ENCODE measurements at regions not wholly inside any gene's neighbourhood (a gene's known extent, or its start where the extent isn't known, plus 50 kb on each side); places are given as distances from the start of the nearest gene placed in this dataset.

DNA sequence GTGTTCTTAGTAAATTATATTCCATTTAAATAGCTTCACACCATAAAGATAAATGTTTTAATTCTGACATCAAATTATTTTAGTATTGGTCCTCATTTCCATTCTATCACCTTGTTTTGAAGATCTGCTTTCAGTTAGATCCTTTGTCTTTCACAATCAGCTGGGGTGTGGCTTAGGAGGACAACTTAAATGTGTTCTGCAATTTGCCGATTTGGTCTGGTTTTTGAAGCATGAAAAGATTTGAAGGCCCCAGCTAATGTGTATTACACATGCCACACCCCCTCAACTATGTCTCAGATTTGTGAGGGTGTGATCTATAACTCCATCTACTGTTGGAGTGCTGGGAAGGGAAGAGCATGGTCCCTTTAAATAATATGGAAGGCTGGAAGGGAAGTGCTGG, 516.1 kb upstream of the GOLIM4 start:
- TF ChIP-seq, protein P1, sequence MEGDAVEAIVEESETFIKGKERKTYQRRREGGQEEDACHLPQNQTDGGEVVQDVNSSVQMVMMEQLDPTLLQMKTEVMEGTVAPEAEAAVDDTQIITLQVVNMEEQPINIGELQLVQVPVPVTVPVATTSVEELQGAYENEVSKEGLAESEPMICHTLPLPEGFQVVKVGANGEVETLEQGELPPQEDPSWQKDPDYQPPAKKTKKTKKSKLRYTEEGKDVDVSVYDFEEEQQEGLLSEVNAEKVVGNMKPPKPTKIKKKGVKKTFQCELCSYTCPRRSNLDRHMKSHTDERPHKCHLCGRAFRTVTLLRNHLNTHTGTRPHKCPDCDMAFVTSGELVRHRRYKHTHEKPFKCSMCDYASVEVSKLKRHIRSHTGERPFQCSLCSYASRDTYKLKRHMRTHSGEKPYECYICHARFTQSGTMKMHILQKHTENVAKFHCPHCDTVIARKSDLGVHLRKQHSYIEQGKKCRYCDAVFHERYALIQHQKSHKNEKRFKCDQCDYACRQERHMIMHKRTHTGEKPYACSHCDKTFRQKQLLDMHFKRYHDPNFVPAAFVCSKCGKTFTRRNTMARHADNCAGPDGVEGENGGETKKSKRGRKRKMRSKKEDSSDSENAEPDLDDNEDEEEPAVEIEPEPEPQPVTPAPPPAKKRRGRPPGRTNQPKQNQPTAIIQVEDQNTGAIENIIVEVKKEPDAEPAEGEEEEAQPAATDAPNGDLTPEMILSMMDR (IDR thresholded peaks at IDR 0.05; ENCODE audit: borderline replicate concordance), result no peak
- no peak for DNase-seq
- no peak overlapping the region for H3K4me3 ChIP-seq
- no peaks in the 10 kb centered on the region for H3K4me1 ChIP-seq
- no peaks in the 10 kb centered on the region for H3K36me3 ChIP-seq
- no peak overlapping the region for H3K27ac ChIP-seq (replicated peaks)
- intact Hi-C loops (cut with micrococcal nuclease), result no loop called here
- no peaks in the 10 kb centered on the region for H3K9me3 ChIP-seq (replicated peaks)
- peaks cover 15% of the 10 kb centered on the region for H3K27me3 ChIP-seq (ENCODE audit: low read depth)

DNA sequence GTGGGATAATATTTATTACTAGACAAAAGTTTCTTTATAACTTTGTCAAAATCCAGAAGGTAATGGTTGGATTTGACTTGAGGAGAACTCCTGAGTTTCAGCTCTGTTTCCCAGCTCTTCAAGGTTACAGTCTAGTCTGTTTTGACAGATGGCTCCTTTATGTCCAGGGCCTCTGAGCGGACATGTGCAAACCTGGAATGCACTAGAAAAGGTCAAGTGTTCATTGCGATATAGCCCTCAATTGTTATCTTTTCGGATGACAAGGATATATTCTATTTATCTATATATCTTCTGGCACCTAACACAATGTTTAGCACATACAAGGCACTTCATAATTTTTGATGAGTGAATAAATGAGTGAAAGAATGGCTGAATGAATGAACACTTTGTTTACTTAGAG, 513.2 kb upstream of the GOLIM4 start:
- no peak for DNase-seq
- TF ChIP-seq, protein P1 (IDR thresholded peaks at IDR 0.05; ENCODE audit: borderline replicate concordance), result no peak
- Histone ChIP-seq H3K4me1 (no peaks in the 10 kb centered on the region), H3K4me3 (no peak overlapping the region), H3K27me3 (ENCODE audit: low read depth) (peaks cover 18% of the 10 kb centered on the region), H3K36me3 (no peaks in the 10 kb centered on the region), H3K27ac (replicated peaks) (no peak overlapping the region), H3K9me3 (replicated peaks) (no peaks in the 10 kb centered on the region)
- intact Hi-C loops (cut with micrococcal nuclease), result no loop called here

DNA sequence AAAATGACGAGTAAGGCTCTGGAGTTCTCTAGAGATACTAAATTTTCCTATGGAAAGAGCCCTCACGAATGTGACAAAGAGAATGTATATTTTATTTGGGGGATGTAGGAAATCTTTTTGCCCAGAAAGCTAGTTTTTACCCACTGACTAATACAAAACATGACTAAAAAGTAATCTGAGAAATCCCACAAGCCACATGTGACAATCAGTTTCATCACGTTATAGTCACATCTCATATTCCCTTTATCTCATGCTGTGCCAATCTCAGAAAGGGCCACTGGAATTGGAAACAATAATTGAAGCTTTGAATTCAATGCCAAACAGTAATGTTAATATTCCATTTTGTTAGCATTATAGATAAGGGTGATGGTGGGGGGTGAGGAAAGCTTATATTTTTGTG, 509.0 kb upstream of the GOLIM4 start:
- Histone ChIP-seq H3K27ac (replicated peaks) (no peak overlapping the region), H3K36me3 (no peaks in the 10 kb centered on the region), H3K4me3 (no peak overlapping the region), H3K9me3 (replicated peaks) (no peaks in the 10 kb centered on the region), H3K27me3 (ENCODE audit: low read depth) (peaks cover 21% of the 10 kb centered on the region), H3K4me1 (no peaks in the 10 kb centered on the region)
- intact Hi-C loops (cut with micrococcal nuclease), result no loop called here
- TF ChIP-seq, protein P1 (IDR thresholded peaks at IDR 0.05; ENCODE audit: borderline replicate concordance), result no peak
- DNase-seq, result no peak

DNA sequence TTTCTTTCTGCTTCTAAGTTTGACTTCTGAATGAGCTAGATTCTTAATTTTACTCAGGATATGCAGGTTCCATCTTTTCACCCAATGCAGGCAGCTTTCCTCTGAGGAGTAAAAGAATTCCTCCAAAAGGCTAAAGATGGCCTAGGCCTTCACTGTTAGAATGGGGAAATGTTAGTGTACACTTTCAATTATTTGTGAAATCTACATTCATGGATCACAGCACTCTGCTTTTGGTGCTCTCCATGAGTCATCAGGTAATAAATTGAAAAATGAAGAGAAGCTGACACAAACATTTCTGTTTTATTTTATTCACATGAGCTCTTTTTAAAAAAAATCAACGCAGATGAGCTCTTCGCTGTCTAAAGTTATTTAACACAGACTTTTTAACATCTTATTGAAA, 502.5 kb upstream of the GOLIM4 start:
- no peak for DNase-seq
- H3K4me3 ChIP-seq, result no peak overlapping the region
- no peaks in the 10 kb centered on the region for H3K4me1 ChIP-seq
- TF ChIP-seq, protein P1 (IDR thresholded peaks at IDR 0.05; ENCODE audit: borderline replicate concordance), result no peak
- H3K27ac ChIP-seq (replicated peaks), result no peak overlapping the region
- no peaks in the 10 kb centered on the region for H3K36me3 ChIP-seq
- H3K27me3 ChIP-seq (ENCODE audit: low read depth), result peaks cover 13% of the 10 kb centered on the region
- intact Hi-C loops (cut with micrococcal nuclease), result no loop called here
- no peaks in the 10 kb centered on the region for H3K9me3 ChIP-seq (replicated peaks)

DNA sequence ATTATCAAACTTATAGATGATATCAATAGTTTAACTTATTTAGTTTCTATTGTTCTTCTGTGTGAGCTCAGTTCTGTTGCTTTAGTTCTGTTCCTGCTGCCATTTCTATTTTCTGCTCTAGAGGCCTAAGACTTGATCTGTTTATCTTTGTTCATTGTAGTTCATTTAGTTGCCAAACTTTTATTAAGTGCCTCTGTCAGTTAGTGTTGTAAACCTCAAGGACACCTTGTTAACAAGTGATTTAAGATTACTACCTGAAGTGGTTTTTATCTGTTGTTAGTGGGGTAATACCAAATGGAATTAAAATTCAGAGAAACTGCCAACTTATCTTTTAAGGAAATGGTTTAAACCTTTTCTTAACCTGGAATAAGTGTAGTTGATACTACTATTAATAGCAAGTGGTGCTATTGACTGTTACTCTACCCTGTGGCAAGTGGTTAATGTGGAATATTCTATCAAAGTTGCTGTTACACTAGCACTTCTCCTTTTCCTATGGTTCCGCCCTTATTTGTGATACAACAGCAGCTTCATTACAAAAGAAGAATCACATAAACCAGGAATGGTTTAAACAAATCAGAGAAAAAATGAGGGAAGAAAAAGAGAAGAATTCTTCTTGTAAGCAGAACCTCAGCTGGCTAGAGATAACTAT, 500.6 kb upstream of the GOLIM4 start:
- TF ChIP-seq, protein P1 (IDR thresholded peaks at IDR 0.05; ENCODE audit: borderline replicate concordance), result no peak
- intact Hi-C loops (cut with micrococcal nuclease), result no loop called here
- no peak for DNase-seq
- no peaks in the 10 kb centered on the region for H3K4me1 ChIP-seq
- no peaks in the 10 kb centered on the region for H3K36me3 ChIP-seq
- no peak overlapping the region for H3K27ac ChIP-seq (replicated peaks)
- H3K4me3 ChIP-seq, result no peak overlapping the region
- peaks cover 21% of the 10 kb centered on the region for H3K27me3 ChIP-seq (ENCODE audit: low read depth)
- H3K9me3 ChIP-seq (replicated peaks), result no peaks in the 10 kb centered on the region
